Activated CD8-positive, alpha-beta memory T cell treated with anti-CD3 and anti-CD28 coated beads for 24 hours (primary cell): ENCODE measurements at regions not wholly inside any gene's neighbourhood (a gene's known extent, or its start where the extent isn't known, plus 50 kb on each side); places are given as distances from the start of the nearest gene placed in this dataset.
"Not testable (repeated sequence)": the region's sequence is repeated elsewhere in the genome, so short reads cannot be mapped to it uniquely, and the experiment has no call there.

Source experiments
- DNase-seq: peaks from one replicate; pipeline ENCODE4 v3.0.0-alpha.2; 2020

GRCh38 chr3:124140746-124141145 is 148.8 kb upstream of the ROPN1 start:
- no peak for DNase-seq

- DNase-seq: no peak
Observed at GRCh38 chr3:124142389-124142970, 150.6 kb upstream of the ROPN1 start.

- no peak for DNase-seq
Observed at GRCh38 chr3:124143047-124143446, 151.1 kb upstream of the ROPN1 start.

GRCh38 chr3:124144035-124144814 is 152.3 kb upstream of the ROPN1 start:
- no peak for DNase-seq

- no peak for DNase-seq
Observed at GRCh38 chr3:124147429-124147828, 155.5 kb upstream of the ROPN1 start.

GRCh38 chr3:124147946-124148345 is 156.0 kb upstream of the ROPN1 start:
- DNase-seq: no peak

- no peak for DNase-seq
Observed at GRCh38 chr3:124149081-124149480, 157.2 kb upstream of the ROPN1 start.

- DNase-seq: no peak
Observed at GRCh38 chr3:124149771-124150170, 157.8 kb upstream of the ROPN1 start.

- DNase-seq: not testable (repeated sequence)
Observed at GRCh38 chr3:124152891-124153290, 161.0 kb upstream of the ROPN1 start.

GRCh38 chr3:124156866-124157712 is 165.2 kb upstream of the ROPN1 start:
- no peak for DNase-seq

GRCh38 chr3:124157748-124158147 is 165.8 kb upstream of the ROPN1 start:
- DNase-seq: no peak

GRCh38 chr3:124158168-124158881 is 166.4 kb upstream of the ROPN1 start:
- DNase-seq: no peak

GRCh38 chr3:124161448-124161847 is 169.5 kb upstream of the ROPN1 start:
- no peak for DNase-seq

GRCh38 chr3:124163689-124164088 is 171.8 kb upstream of the ROPN1 start:
- no peak for DNase-seq

GRCh38 chr3:124168271-124168670 is 176.3 kb upstream of the ROPN1 start:
- no peak for DNase-seq

GRCh38 chr3:124172283-124172682 is 180.4 kb upstream of the ROPN1 start:
- DNase-seq: no peak

- no peak for DNase-seq
Observed at GRCh38 chr3:124172816-124173215, 180.9 kb upstream of the ROPN1 start.

GRCh38 chr3:124174476-124174875 is 182.6 kb upstream of the ROPN1 start:
- no peak for DNase-seq

GRCh38 chr3:124174910-124175874 is 183.3 kb upstream of the ROPN1 start:
- no peak for DNase-seq

GRCh38 chr3:124177071-124177470 is 185.1 kb upstream of the ROPN1 start:
- no peak for DNase-seq

GRCh38 chr3:124178531-124178930 is 186.6 kb upstream of the ROPN1 start:
- DNase-seq: no peak

- DNase-seq: no peak
Observed at GRCh38 chr3:124200407-124200806, 208.5 kb upstream of the ROPN1 start.
